Endothelial cell of umbilical vein (primary cell): ENCODE measurements at regions not wholly inside any gene's neighbourhood (a gene's known extent, or its start where the extent isn't known, plus 50 kb on each side); places are given as distances from the start of the nearest gene placed in this dataset.

ENCODE experiments used
- BruUV-seq: library from RNA; stranded (reverse); fragments of 400-500 nt; replicated peaks from 2 replicates; lab custom pipeline; 2021; lab: Mats Ljungman, UMichigan
- CTCF ChIA-PET: fragments of 300-600, 350-600 bp; sonication (Branson Sonifier 250); formaldehyde crosslinking; loops from one replicate; lab custom pipeline; 2021; ENCODE audit warnings: antibody characterized with exemption, inconsistent platforms; lab: Charles Lee
- POLR2A ChIA-PET: fragments of 300-600, 350-600 bp; sonication (Branson Sonifier 250); formaldehyde crosslinking; loops from one replicate; lab custom pipeline; 2021; ENCODE audit warnings: antibody characterized with exemption, inconsistent platforms; lab: Charles Lee
- DNase-seq: peaks from one replicate; pipeline ENCODE4 v3.0.0-alpha.2; 2011; ENCODE audit warnings: low read depth, low spot score
- FAIRE-seq: peaks from 2 replicates; lab custom pipeline; 2011; peaks lifted over from hg19 to GRCh38; lab: Jason Lieb, UNC
- H2AFZ ChIP-seq: 2 replicates; pipeline ENCODE4 v1.6.0; 2012; ENCODE audit warnings: low read depth, low read length, control low read depth, inconsistent platforms
- H3K27ac ChIP-seq: 2 replicates; pipeline ENCODE4 v1.5.1; 2011; ENCODE audit warnings: low read depth, mild to moderate bottlenecking, control low read depth, low read length, moderate library complexity; ENCODE audit not compliant: insufficient read depth
- H3K27me3 ChIP-seq, 2 experiments: 2 replicates each; pipeline versions ENCODE4 v1.6.0 to v1.6.1; 2011; ENCODE audit warnings: low read length in 2 of 2, mixed read lengths in 1 of 2; ENCODE audit not compliant: control insufficient read depth in 2 of 2, insufficient read depth in 2 of 2
- H3K36me3 ChIP-seq, 2 experiments: 2 replicates in 1 of 2; 3 replicates in 1 of 2; pipeline ENCODE4 v1.5.1; 2011; ENCODE audit warnings: low read length in 2 of 2, mild to moderate bottlenecking in 1 of 2, moderate library complexity in 1 of 2; ENCODE audit not compliant: control insufficient read depth in 2 of 2, insufficient read depth in 2 of 2; ENCODE audit errors: extremely low read depth in 1 of 2
- H3K4me1 ChIP-seq: 3 replicates; pipeline ENCODE4 v1.5.1; 2011; ENCODE audit warnings: mild to moderate bottlenecking, low read length; ENCODE audit not compliant: control insufficient read depth, insufficient read depth; ENCODE audit errors: extremely low read depth
- H3K4me2 ChIP-seq: 2 replicates; pipeline ENCODE4 v1.6.1; 2011; ENCODE audit warnings: low read length, control low read depth, mixed read lengths; ENCODE audit not compliant: insufficient read depth
- H3K4me3 ChIP-seq, 3 experiments: fragments of 200-600 bp in 1 of 3; sonication (generic), shearing (Covaris generic) in 1 of 3; replicated peaks in 1 of 3; 2 replicates each; pipeline ENCODE4 v1.5.1; 2011 to 2016; ENCODE audit warnings: control low read depth in 3 of 3, low read length in 3 of 3, mild to moderate bottlenecking in 2 of 3, inconsistent platforms in 1 of 3, low read depth in 1 of 3, moderate library complexity in 1 of 3; ENCODE audit not compliant: insufficient read depth in 1 of 3
- H3K79me2 ChIP-seq: 2 replicates; pipeline ENCODE4 v1.6.0; 2012; ENCODE audit warnings: low read length, inconsistent platforms; ENCODE audit not compliant: control insufficient read depth, insufficient read depth
- H3K9ac ChIP-seq: replicated peaks from 2 replicates; pipeline ENCODE3; 2011; ENCODE audit warnings: low read length, control low read depth; ENCODE audit not compliant: insufficient read depth; ENCODE audit errors: extremely low read depth
- H3K9me1 ChIP-seq: replicated peaks from 3 replicates; pipeline ENCODE4 v1.6.0; 2011; ENCODE audit warnings: mild to moderate bottlenecking, low read length; ENCODE audit not compliant: control insufficient read depth, insufficient read depth; ENCODE audit errors: extremely low read depth
- H3K9me3 ChIP-seq: replicated peaks from 2 replicates; pipeline ENCODE4 v1.5.1; 2012; ENCODE audit warnings: low read length, inconsistent platforms; ENCODE audit not compliant: control insufficient read depth, insufficient read depth
- H4K20me1 ChIP-seq: replicated peaks from 2 replicates; pipeline ENCODE3; 2011; ENCODE audit warnings: mild to moderate bottlenecking, low read length; ENCODE audit not compliant: control insufficient read depth, insufficient read depth; ENCODE audit errors: extremely low read depth
- CTCF ChIP-seq, 2 donors: IDR thresholded peaks; 1 replicate in 1 of 2; 2 replicates in 1 of 2; pipeline ENCODE4 v1.5.1; 2011; ENCODE audit warnings: low read length in 2 of 2, mild to moderate bottlenecking in 2 of 2, moderate library complexity in 2 of 2, control low read depth in 1 of 2, inconsistent platforms in 1 of 2, low read depth in 1 of 2; ENCODE audit not compliant: insufficient read depth in 1 of 2; ENCODE audit errors: extremely low read depth in 1 of 2
- EZH2 ChIP-seq: IDR thresholded peaks from 2 replicates; pipeline ENCODE4 v1.6.1; 2012; ENCODE audit warnings: borderline replicate concordance, low read depth, mild to moderate bottlenecking, moderate library complexity, low read length, inconsistent platforms; ENCODE audit not compliant: severe bottlenecking
- FOS ChIP-seq: IDR thresholded peaks from 2 replicates; pipeline ENCODE4 v1.6.1; 2011; ENCODE audit warnings: mild to moderate bottlenecking, low read length, moderate library complexity, borderline replicate concordance; ENCODE audit not compliant: insufficient read depth
- GATA2 ChIP-seq: IDR thresholded peaks from 2 replicates; pipeline ENCODE4 v1.7.0; 2011; ENCODE audit warnings: low read depth, mild to moderate bottlenecking, moderate library complexity, mixed read lengths, low read length; ENCODE audit not compliant: insufficient read length, insufficient read depth
- JUN ChIP-seq: IDR thresholded peaks from 2 replicates; pipeline ENCODE4 v1.6.1; 2011; ENCODE audit warnings: borderline replicate concordance, low read depth; ENCODE audit not compliant: insufficient read length, insufficient read depth
- MYC ChIP-seq: IDR thresholded peaks from one replicate; pipeline ENCODE4 v1.6.1; 2011; ENCODE audit warnings: mild to moderate bottlenecking, low read depth, low read length
- POLR2A ChIP-seq: IDR thresholded peaks from 2 replicates; pipeline ENCODE4 v1.6.1; 2012; ENCODE audit warnings: low read depth, mild to moderate bottlenecking, control low read depth, low read length
- POLR2AphosphoS5 ChIP-seq: IDR thresholded peaks from 2 replicates; pipeline ENCODE4 v1.6.1; 2012; ENCODE audit warnings: low read depth, mild to moderate bottlenecking, control low read depth, low read length, moderate library complexity; ENCODE audit not compliant: insufficient read depth
- dilution Hi-C: fragments of 300-500 bp; cut with MboI; formaldehyde crosslinking; loops from one replicate; pipeline ENCODE4 v1.15.0; 2019; ENCODE audit warnings: low sequenced_read_pairs; ENCODE audit not compliant: extremely low pct_ligation_motif_present
- intact Hi-C: fragments of 100-400 bp; cut with micrococcal nuclease; formaldehyde crosslinking; loops from one replicate; pipeline ENCODE4 v1.10.0; 2022
- TF ChIP-seq, protein P1 (sequence below): IDR thresholded peaks from 2 replicates; pipeline ENCODE4 v1.6.1; 2011; ENCODE audit not compliant: insufficient read depth, insufficient read length

- FAIRE-seq (no peak), DNase-seq (no peak)
- Histone ChIP-seq H2AFZ (peak overlapping the region; percentile 21), H3K4me2 (no peak overlapping the region), H3K27me3 (no peaks in the 10 kb centered on the region), H3K4me1 (peaks cover 16% of the 10 kb centered on the region), H3K4me3 (no peak overlapping the region), H4K20me1 (no peaks in the 10 kb centered on the region), H3K9ac (no peak overlapping the region), H3K27ac (peak overlapping the region; percentile 69), H3K9me1 (no peaks in the 10 kb centered on the region), H3K9me3 (no peaks in the 10 kb centered on the region), H3K36me3 (no peaks in the 10 kb centered on the region), H3K79me2 (no peaks in the 10 kb centered on the region)
- ChIA-PET CTCF (interaction anchor here (0.5 to 2.7 kb wide), 25 partner anchors 9 to 336 kb away, joined by 3 to 43 read pairs (median 4); no protein-coding TSS in a partner anchor), POLR2A (interaction anchor here (2.5 kb wide), 1 partner anchor 194 kb away, joined by 21 read pairs; no protein-coding TSS in a partner anchor)
- TF ChIP-seq GATA2 (no peak), CTCF (IDR thresholded peaks at IDR 0.05; ENCODE audit: extremely low read depth in 1 of 2, insufficient read depth in 1 of 2, low read depth in 1 of 2, low read length in 2 of 2) (no peak), MYC (no peak), POLR2AphosphoS5 (no peak), JUN (no peak), EZH2 (no peak), POLR2A (no peak), FOS (no peak)
- TF ChIP-seq, protein P1, sequence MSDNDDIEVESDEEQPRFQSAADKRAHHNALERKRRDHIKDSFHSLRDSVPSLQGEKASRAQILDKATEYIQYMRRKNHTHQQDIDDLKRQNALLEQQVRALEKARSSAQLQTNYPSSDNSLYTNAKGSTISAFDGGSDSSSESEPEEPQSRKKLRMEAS = no peak
- no TSS peak for BruUV-seq
- intact Hi-C loops (loop anchor here (1.0 kb wide), 7 partner anchors 51 to 336 kb away; no protein-coding TSS in a partner anchor), dilution Hi-C loops (no loop called here)
Measured at GRCh38 chr13:44242766-44243165, 130.9 kb upstream of the SERP2 start.
